ENCODE measurements at regions not wholly inside any gene's neighbourhood (a gene's known extent, or its start where the extent isn't known, plus 50 kb on each side); places are given as distances from the start of the nearest gene placed in this dataset.

DNA sequence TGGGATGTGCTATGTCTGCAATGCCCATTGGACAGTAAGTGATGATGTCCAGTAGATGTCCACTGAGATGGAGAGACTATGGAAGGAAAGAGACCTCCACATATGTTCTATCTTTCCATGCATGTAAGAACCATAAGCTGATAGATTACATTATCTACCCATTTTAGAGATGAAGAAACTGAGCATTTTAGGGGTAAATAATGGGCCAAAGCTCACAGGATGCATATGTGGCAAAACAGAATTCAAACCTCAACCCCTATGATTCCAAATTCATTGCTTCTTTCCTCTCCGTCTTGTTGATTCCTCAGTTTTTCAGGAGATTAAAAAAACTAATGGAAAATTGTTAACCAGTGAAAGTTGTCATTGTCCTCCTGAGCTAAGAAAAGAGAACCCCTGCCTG, 200.7 kb upstream of the PWP1 start:
- peaks cover 56 to 69% (median 59%) of the 10 kb centered on the region in 3 donors for H3K4me1 Mint-ChIP-seq
- no peaks in the 10 kb centered on the region for H3K27me3 Mint-ChIP-seq
- POLR2A ChIA-PET: no interaction called here

GRCh38 chr12:107485731-107486130, 199.9 kb upstream of the PWP1 start:
- Mint-ChIP-seq H3K27ac (peak overlapping the region in 1 of 2 donors; percentile 68), H3K27me3 (no peaks in the 10 kb centered on the region), H3K9me3 (no peaks in the 10 kb centered on the region), H3K36me3 (no peaks in the 10 kb centered on the region), H3K4me3 (no peak overlapping the region), H3K4me1 (peaks cover 57 to 68% (median 57%) of the 10 kb centered on the region in 3 donors)
- H3K36me3 ChIP-seq (ENCODE audit: control insufficient read depth in 2 of 2, extremely low read depth in 1 of 2, insufficient read depth in 1 of 2, low read length in 1 of 2): no peaks in the 10 kb centered on the region
- ATAC-seq (replicated peaks in 1 of 4) (no peak), DNase-seq (no peak)
- H3K4me3 ChIP-seq (ENCODE audit: control insufficient read depth in 1 of 2, extremely low read depth in 1 of 2, low read length in 1 of 2): no peak overlapping the region
- no peak overlapping the region for H3K27ac ChIP-seq (ENCODE audit: low read length)
- POLR2A ChIA-PET: no interaction called here
- no peaks in the 10 kb centered on the region for H3K27me3 ChIP-seq (replicated peaks in 1 of 2; ENCODE audit: control insufficient read depth in 2 of 2, extremely low read depth in 1 of 2, insufficient read depth in 2 of 2, low read length in 1 of 2)
- WGBS (ENCODE audit: insufficient coverage): no CpG with 5 or more reads among the region's 1 CpG
- H3K9me3 ChIP-seq: no peaks in the 10 kb centered on the region
- CTCF ChIA-PET: interaction anchor here in 1 of 2 donors (1.0 kb wide), 1 partner anchor 354 kb away, joined by 3 read pairs; no protein-coding TSS in a partner anchor
- peaks cover 0 to 8% of the 10 kb centered on the region in 2 experiments for H3K4me1 ChIP-seq (ENCODE audit: control insufficient read depth in 1 of 2, extremely low read depth in 1 of 2, insufficient read depth in 2 of 2, low read length in 2 of 2)

More for the DNA sequence above, 200.7 kb upstream of the PWP1 start:
- Histone ChIP-seq H3K4me1 (ENCODE audit: control insufficient read depth in 1 of 2, extremely low read depth in 1 of 2, insufficient read depth in 2 of 2, low read length in 2 of 2) (peaks cover 0 to 8% of the 10 kb centered on the region in 2 experiments), H3K9me3 (no peaks in the 10 kb centered on the region), H3K36me3 (ENCODE audit: control insufficient read depth in 2 of 2, extremely low read depth in 1 of 2, insufficient read depth in 1 of 2, low read length in 1 of 2) (no peaks in the 10 kb centered on the region), H3K4me3 (ENCODE audit: control insufficient read depth in 1 of 2, extremely low read depth in 1 of 2, low read length in 1 of 2) (no peak overlapping the region), H3K27ac (ENCODE audit: low read length) (no peak overlapping the region), H3K27me3 (replicated peaks in 1 of 2; ENCODE audit: control insufficient read depth in 2 of 2, extremely low read depth in 1 of 2, insufficient read depth in 2 of 2, low read length in 1 of 2) (no peaks in the 10 kb centered on the region)
- no CpG with 5 or more reads among the region's 1 CpG for WGBS (ENCODE audit: insufficient coverage)
- CTCF ChIA-PET: no interaction called here
- H3K36me3 Mint-ChIP-seq: no peaks in the 10 kb centered on the region
- no peak overlapping the region for H3K27ac Mint-ChIP-seq
- ATAC-seq (replicated peaks in 1 of 4) (no peak), DNase-seq (no peak)
- no peaks in the 10 kb centered on the region for H3K9me3 Mint-ChIP-seq
- no peak overlapping the region for H3K4me3 Mint-ChIP-seq

DNA sequence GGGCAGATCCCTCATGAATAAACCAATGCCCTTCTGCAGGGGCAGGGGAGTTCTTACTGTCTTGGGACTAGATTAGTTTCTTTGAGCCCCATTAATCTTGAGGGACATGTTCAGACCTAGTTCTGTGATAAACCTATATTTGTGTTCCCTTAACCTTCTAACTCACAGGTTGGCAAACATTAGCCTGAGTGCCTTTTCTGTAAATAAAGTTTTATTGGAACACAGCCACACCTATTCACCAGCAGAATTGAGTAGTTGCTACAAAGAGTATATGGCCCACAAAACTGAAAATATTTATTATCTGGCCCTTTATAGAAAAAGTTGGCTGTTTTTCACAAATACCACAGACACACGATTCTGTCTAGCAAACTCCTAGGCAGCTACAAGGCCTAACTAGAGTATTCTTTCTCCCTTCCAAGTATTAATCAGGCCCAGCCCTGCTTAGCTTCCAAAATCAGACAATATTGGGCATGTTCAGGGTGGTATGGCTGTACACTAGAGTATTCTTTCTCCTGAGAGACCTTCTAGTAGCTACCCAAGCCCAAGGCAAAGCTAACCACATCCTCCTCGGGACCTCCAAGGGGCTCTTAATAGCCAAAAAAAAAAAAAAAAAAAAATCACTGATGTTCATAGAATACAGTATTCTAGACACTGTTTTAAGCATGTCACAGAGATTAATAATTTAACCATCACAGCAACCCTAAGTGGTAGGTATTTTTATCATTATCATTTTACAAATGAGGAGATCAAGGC, 199.3 kb upstream of the PWP1 start:
- Histone ChIP-seq H3K36me3 (ENCODE audit: control insufficient read depth in 2 of 2, extremely low read depth in 1 of 2, insufficient read depth in 1 of 2, low read length in 1 of 2) (no peaks in the 10 kb centered on the region), H3K4me3 (ENCODE audit: control insufficient read depth in 1 of 2, extremely low read depth in 1 of 2, low read length in 1 of 2) (no peak overlapping the region), H3K27me3 (replicated peaks in 1 of 2; ENCODE audit: control insufficient read depth in 2 of 2, extremely low read depth in 1 of 2, insufficient read depth in 2 of 2, low read length in 1 of 2) (no peaks in the 10 kb centered on the region), H3K27ac (ENCODE audit: low read length) (no peak overlapping the region), H3K4me1 (ENCODE audit: control insufficient read depth in 1 of 2, extremely low read depth in 1 of 2, insufficient read depth in 2 of 2, low read length in 2 of 2) (peaks cover 0 to 9% of the 10 kb centered on the region in 2 experiments), H3K9me3 (no peaks in the 10 kb centered on the region)
- ChIA-PET POLR2A (interaction anchor here in 1 of 2 donors (0.6 kb wide), 1 partner anchor 1289 kb away, joined by 3 read pairs; no protein-coding TSS in a partner anchor), CTCF (interaction anchor here in 1 of 2 donors (0.7 to 1.0 kb wide), 2 partner anchors 79 to 355 kb away, joined by 3 to 13 read pairs; no protein-coding TSS in a partner anchor)
- Mint-ChIP-seq H3K4me3 (peak overlapping the region in 1 of 3 donors; percentile 3), H3K27me3 (no peaks in the 10 kb centered on the region), H3K36me3 (no peaks in the 10 kb centered on the region), H3K4me1 (peaks cover 62 to 72% (median 62%) of the 10 kb centered on the region in 3 donors), H3K9me3 (no peaks in the 10 kb centered on the region), H3K27ac (peak overlapping the region in 1 of 2 donors; percentile 68)
- ATAC-seq (replicated peaks in 1 of 4) (peak in 1 of 4 experiments; percentile 44), DNase-seq (no peak)
- WGBS (ENCODE audit: insufficient coverage): no CpG with 5 or more reads among the region's 2 CpGs

DNA sequence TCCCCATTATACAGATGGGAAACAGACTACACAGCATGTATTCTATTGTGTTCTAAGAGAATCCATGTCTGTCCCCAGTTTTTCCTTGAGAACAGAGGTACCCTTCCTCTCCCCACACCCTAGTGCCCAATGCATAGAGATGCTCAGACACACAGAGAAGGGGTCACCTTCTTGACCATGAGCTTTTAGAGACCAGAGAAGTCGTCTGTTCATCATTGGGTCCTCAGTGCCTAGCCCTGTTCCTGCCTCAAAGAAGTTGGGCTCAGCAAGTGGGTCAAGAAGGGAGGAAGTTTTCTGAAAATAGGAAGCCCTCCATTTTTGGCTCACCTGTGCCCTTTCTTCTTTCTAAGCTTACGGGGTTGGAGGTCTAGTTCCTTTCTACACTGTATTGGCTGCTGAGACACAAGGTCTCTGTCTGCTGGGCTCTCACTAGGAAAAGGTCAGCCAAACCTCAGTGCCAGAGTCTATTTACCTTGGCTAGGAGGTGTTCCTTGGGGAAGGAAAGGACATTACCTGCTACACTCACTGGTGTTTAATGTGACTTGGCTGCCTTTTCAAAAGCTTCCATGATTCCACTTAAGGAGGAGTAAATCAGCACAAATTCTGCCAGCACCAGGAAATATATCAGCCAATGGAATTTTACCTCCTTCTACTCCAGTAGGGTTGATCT, 198.5 kb upstream of the PWP1 start:
- DNase-seq: no peak
- Histone ChIP-seq H3K36me3 (ENCODE audit: control insufficient read depth in 2 of 2, extremely low read depth in 1 of 2, insufficient read depth in 1 of 2, low read length in 1 of 2) (no peaks in the 10 kb centered on the region), H3K27me3 (replicated peaks in 1 of 2; ENCODE audit: control insufficient read depth in 2 of 2, extremely low read depth in 1 of 2, insufficient read depth in 2 of 2, low read length in 1 of 2) (no peaks in the 10 kb centered on the region), H3K4me1 (ENCODE audit: control insufficient read depth in 1 of 2, extremely low read depth in 1 of 2, insufficient read depth in 2 of 2, low read length in 2 of 2) (peaks cover under 1 to 17% of the 10 kb centered on the region in 2 experiments), H3K4me3 (ENCODE audit: control insufficient read depth in 1 of 2, extremely low read depth in 1 of 2, low read length in 1 of 2) (no peak overlapping the region), H3K27ac (ENCODE audit: low read length) (no peak overlapping the region), H3K9me3 (no peaks in the 10 kb centered on the region)
- ChIA-PET CTCF (interaction anchor here in 1 of 2 donors (0.7 to 1.0 kb wide), 2 partner anchors 80 to 356 kb away, joined by 3 to 13 read pairs; no protein-coding TSS in a partner anchor), POLR2A (no interaction called here)
- Mint-ChIP-seq H3K27ac (no peak overlapping the region), H3K9me3 (no peaks in the 10 kb centered on the region), H3K36me3 (no peaks in the 10 kb centered on the region), H3K27me3 (no peaks in the 10 kb centered on the region), H3K4me1 (peaks cover 67 to 80% (median 69%) of the 10 kb centered on the region in 3 donors), H3K4me3 (peak overlapping the region in 1 of 3 donors; percentile 32)
- 33% methylated on average over 1 of the region's 2 CpGs for WGBS (ENCODE audit: insufficient coverage)
- no peak for ATAC-seq (replicated peaks in 1 of 4)

GRCh38 chr12:107488666-107489065, 196.9 kb upstream of the PWP1 start:
- no peak overlapping the region for H3K4me3 Mint-ChIP-seq
- WGBS (ENCODE audit: insufficient coverage): 86% methylated on average over 1 of the region's 2 CpGs
- H3K4me1 Mint-ChIP-seq: peaks cover 76 to 86% (median 77%) of the 10 kb centered on the region in 3 donors
- no peak overlapping the region for H3K27ac Mint-ChIP-seq
- ATAC-seq (replicated peaks in 1 of 4) (no peak), DNase-seq (no peak)
- Histone ChIP-seq H3K27ac (ENCODE audit: low read length) (no peak overlapping the region), H3K27me3 (replicated peaks in 1 of 2; ENCODE audit: control insufficient read depth in 2 of 2, extremely low read depth in 1 of 2, insufficient read depth in 2 of 2, low read length in 1 of 2) (no peaks in the 10 kb centered on the region), H3K36me3 (ENCODE audit: control insufficient read depth in 2 of 2, extremely low read depth in 1 of 2, insufficient read depth in 1 of 2, low read length in 1 of 2) (no peaks in the 10 kb centered on the region), H3K4me1 (ENCODE audit: control insufficient read depth in 1 of 2, extremely low read depth in 1 of 2, insufficient read depth in 2 of 2, low read length in 2 of 2) (peaks cover 7 to 29% of the 10 kb centered on the region in 2 experiments), H3K4me3 (ENCODE audit: control insufficient read depth in 1 of 2, extremely low read depth in 1 of 2, low read length in 1 of 2) (no peak overlapping the region), H3K9me3 (no peaks in the 10 kb centered on the region)
- no peaks in the 10 kb centered on the region for H3K36me3 Mint-ChIP-seq
- POLR2A ChIA-PET: no interaction called here
- no peaks in the 10 kb centered on the region for H3K9me3 Mint-ChIP-seq
- CTCF ChIA-PET: no interaction called here
- no peaks in the 10 kb centered on the region for H3K27me3 Mint-ChIP-seq

- H3K27me3 Mint-ChIP-seq: no peaks in the 10 kb centered on the region
- no peak overlapping the region for H3K27ac Mint-ChIP-seq
- Histone ChIP-seq H3K4me1 (ENCODE audit: control insufficient read depth in 1 of 2, extremely low read depth in 1 of 2, insufficient read depth in 2 of 2, low read length in 2 of 2) (peaks cover 7 to 29% of the 10 kb centered on the region in 2 experiments), H3K27me3 (replicated peaks in 1 of 2; ENCODE audit: control insufficient read depth in 2 of 2, extremely low read depth in 1 of 2, insufficient read depth in 2 of 2, low read length in 1 of 2) (peaks cover 0 to 2% of the 10 kb centered on the region in 2 experiments), H3K36me3 (ENCODE audit: control insufficient read depth in 2 of 2, extremely low read depth in 1 of 2, insufficient read depth in 1 of 2, low read length in 1 of 2) (no peaks in the 10 kb centered on the region), H3K27ac (ENCODE audit: low read length) (no peak overlapping the region), H3K9me3 (no peaks in the 10 kb centered on the region), H3K4me3 (ENCODE audit: control insufficient read depth in 1 of 2, extremely low read depth in 1 of 2, low read length in 1 of 2) (no peak overlapping the region)
- ChIA-PET CTCF (no interaction called here), POLR2A (no interaction called here)
- H3K4me3 Mint-ChIP-seq: no peak overlapping the region
- no peak for ATAC-seq (replicated peaks in 1 of 4)
- no peak for DNase-seq
- H3K4me1 Mint-ChIP-seq: peaks cover 65 to 79% (median 68%) of the 10 kb centered on the region in 3 donors
- 100% methylated on average over 2 of the region's 3 CpGs for WGBS (ENCODE audit: insufficient coverage)
- H3K9me3 Mint-ChIP-seq: no peaks in the 10 kb centered on the region
- H3K36me3 Mint-ChIP-seq: no peaks in the 10 kb centered on the region
Measured at GRCh38 chr12:107490010-107490409, 195.6 kb upstream of the PWP1 start.

All from T-cell (primary cell).